ENCODE measurements at regions not wholly inside any gene's neighbourhood (a gene's known extent, or its start where the extent isn't known, plus 50 kb on each side); places are given as distances from the start of the nearest gene placed in this dataset.

DNA sequence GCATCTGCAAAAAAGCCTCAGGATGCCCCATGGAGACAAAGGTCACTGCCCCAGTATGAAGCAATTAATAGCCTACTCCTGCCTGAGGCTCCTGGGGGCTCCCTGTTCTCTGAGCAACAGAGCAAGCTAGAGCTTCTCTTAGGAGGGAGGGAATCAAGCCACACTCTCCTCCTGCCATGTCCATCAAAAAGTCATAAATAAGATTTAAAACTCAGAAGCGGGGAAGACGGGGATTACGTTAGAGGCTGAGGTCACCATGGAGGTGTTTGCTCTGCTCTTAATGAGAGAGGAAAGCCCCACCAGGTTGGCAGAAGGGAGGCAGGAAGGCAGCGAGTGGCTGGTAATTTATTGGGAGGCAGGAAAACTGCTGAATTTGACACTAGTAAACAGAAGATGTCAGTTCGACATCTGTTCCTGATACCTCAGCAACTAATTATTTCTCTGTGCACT, 98.4 kb upstream of the TNR start:
- TF ChIP-seq POLR2AphosphoS5 (IDR thresholded peaks at IDR 0.05) (no peak), POLR2A (IDR thresholded peaks at IDR 0.05) (no peak), EP300 (IDR thresholded peaks at IDR 0.05; ENCODE audit: low read depth) (no peak)
- TF ChIP-seq, protein P1, sequence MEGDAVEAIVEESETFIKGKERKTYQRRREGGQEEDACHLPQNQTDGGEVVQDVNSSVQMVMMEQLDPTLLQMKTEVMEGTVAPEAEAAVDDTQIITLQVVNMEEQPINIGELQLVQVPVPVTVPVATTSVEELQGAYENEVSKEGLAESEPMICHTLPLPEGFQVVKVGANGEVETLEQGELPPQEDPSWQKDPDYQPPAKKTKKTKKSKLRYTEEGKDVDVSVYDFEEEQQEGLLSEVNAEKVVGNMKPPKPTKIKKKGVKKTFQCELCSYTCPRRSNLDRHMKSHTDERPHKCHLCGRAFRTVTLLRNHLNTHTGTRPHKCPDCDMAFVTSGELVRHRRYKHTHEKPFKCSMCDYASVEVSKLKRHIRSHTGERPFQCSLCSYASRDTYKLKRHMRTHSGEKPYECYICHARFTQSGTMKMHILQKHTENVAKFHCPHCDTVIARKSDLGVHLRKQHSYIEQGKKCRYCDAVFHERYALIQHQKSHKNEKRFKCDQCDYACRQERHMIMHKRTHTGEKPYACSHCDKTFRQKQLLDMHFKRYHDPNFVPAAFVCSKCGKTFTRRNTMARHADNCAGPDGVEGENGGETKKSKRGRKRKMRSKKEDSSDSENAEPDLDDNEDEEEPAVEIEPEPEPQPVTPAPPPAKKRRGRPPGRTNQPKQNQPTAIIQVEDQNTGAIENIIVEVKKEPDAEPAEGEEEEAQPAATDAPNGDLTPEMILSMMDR (IDR thresholded peaks at IDR 0.05), result no peak
- intact Hi-C loops (cut with DNase I; ENCODE audit: low total_unique reads) (no loop called here), in situ Hi-C loops (cut with MboI; ENCODE audit: low pct_ligation_motif_present in 1 of 4, low pct_unique_long_range_greater_than_20kb in 1 of 4, low sequenced_read_pairs in 3 of 4) (no loop called here)
- 80 to 81% methylated on average over 5 of the region's 5 CpGs for WGBS, 2 donors (ENCODE audit: low coverage in 1 of 2)
- no peaks in the 10 kb centered on the region for H3K9me3 ChIP-seq
- H3K4me1 ChIP-seq, result peaks cover 0 to 20% (median 0%) of the 10 kb centered on the region in 4 donors
- H3K27ac ChIP-seq, result no peak overlapping the region
- DNase-seq, result no peak
- H3K4me3 ChIP-seq, result no peak overlapping the region
- no peaks in the 10 kb centered on the region for H3K36me3 ChIP-seq
- no peaks in the 10 kb centered on the region for H3K27me3 ChIP-seq

DNA sequence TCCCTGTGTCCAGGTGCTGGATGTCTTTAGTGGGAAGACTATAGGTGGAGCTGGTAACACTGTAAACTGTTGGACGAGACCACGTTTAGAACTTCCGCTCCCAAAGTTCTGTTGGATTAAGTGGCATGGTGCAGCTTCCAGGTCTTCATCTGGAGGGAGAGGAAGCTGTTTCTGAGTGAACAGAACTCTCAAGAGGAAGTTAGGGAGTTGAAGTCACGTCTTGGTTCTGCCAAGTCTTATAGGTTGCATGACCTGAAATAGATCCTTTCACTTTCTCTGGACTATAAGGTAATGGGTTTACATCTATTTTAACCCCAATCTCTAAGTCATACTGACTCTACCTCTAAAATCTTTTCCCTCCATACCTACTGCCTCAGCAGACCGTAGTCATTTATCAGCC, 97.4 kb upstream of the TNR start:
- no peak for DNase-seq
- Histone ChIP-seq H3K27ac (peak overlapping the region in 1 of 4 donors; percentile 49), H3K27me3 (no peaks in the 10 kb centered on the region), H3K9me3 (no peaks in the 10 kb centered on the region), H3K36me3 (no peaks in the 10 kb centered on the region), H3K4me1 (peaks cover 0 to 20% (median 0%) of the 10 kb centered on the region in 4 donors), H3K4me3 (no peak overlapping the region)
- in situ Hi-C loops (cut with MboI; ENCODE audit: low pct_ligation_motif_present in 1 of 4, low pct_unique_long_range_greater_than_20kb in 1 of 4, low sequenced_read_pairs in 3 of 4), result no loop called here
- intact Hi-C loops (cut with DNase I; ENCODE audit: low total_unique reads), result no loop called here
- WGBS, 2 donors (ENCODE audit: low coverage in 1 of 2), result 43 to 55% methylated on average over 5 of the region's 5 CpGs
- TF ChIP-seq POLR2AphosphoS5 (IDR thresholded peaks at IDR 0.05), result no peak
- TF ChIP-seq, protein P1 (IDR thresholded peaks at IDR 0.05), result no peak

DNA sequence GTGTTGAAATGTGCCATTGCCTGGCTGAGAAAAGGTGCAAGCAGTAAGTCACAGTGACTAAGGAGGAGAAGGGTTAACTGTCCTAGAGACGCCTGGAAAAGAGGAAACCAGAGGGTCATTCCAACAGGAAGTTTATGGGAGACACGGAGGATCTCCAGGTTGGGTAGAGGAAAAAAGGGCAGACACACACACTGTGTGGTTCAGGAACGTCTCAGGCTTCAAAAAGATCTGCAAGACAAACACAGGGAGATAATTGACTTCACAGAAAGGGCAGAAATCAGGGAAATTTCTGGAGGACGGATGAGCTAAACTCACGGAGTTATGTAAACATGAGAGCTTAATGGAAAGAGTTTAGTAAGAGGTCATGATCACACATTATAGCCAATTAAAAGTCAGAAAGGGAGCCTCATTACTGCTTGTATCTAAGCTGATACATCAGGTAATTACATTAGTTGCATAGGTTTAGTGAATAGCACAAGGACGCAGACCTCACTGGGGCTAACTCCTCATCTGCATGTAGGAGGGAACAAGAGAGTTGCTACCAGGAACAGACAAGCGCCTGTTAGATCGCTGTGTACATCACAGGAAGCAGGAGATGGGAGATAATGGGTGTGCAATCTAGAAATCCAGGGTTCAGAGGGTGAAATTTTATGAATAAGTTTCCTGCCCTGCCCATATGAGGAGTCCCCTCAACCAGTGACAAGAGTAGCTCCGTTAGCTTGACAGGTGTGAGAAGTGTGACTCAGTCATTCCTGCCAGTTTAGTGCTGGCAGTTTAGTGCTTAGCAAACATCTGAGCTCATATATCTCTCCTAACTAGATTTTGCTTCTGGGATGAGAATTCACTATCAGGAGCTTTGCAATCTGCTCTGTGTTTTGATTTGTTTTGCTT, 96.6 kb upstream of the TNR start:
- intact Hi-C loops (cut with DNase I; ENCODE audit: low total_unique reads), result no loop called here
- peak; percentile 42 for DNase-seq
- H3K4me1 ChIP-seq, result peaks cover 0 to 20% (median 0%) of the 10 kb centered on the region in 4 donors
- H3K27me3 ChIP-seq, result no peaks in the 10 kb centered on the region
- TF ChIP-seq, protein P1 (IDR thresholded peaks at IDR 0.05), result no peak
- TF ChIP-seq POLR2AphosphoS5 (IDR thresholded peaks at IDR 0.05), result peak in 1 of 3 donors; percentile 27
- H3K27ac ChIP-seq, result peak overlapping the region in 1 of 4 donors; percentile 49
- WGBS, 2 donors (ENCODE audit: low coverage in 1 of 2), result 7 to 18% methylated on average over 6 to 9 of the region's 9 CpGs
- H3K36me3 ChIP-seq, result no peaks in the 10 kb centered on the region
- H3K9me3 ChIP-seq, result no peaks in the 10 kb centered on the region
- H3K4me3 ChIP-seq, result no peak overlapping the region
- in situ Hi-C loops (cut with MboI; ENCODE audit: low pct_ligation_motif_present in 1 of 4, low pct_unique_long_range_greater_than_20kb in 1 of 4, low sequenced_read_pairs in 3 of 4), result no loop called here

DNA sequence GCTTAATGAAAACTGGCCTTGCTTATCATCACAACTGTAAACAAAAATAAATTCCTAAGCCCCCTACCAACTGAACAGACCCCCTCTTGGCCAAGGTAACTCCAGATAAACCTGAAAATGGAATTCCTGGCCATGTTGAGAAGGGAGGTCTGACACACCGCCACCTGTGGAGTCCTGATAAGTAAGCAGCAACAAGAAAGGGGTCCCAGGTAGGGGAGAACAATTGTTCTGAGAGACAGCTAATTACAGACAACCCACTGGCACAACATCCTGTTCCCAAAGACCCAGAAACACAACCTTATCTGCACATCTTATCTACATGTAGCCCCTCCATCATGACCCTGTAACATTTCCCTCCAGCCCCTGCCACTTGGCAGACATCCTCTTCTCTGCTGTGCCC, 91.2 kb upstream of the TNR start:
- Histone ChIP-seq H3K27ac (no peak overlapping the region), H3K4me3 (no peak overlapping the region), H3K36me3 (no peaks in the 10 kb centered on the region), H3K4me1 (peaks cover 0 to 4% (median 0%) of the 10 kb centered on the region in 4 donors), H3K9me3 (no peaks in the 10 kb centered on the region), H3K27me3 (no peaks in the 10 kb centered on the region)
- DNase-seq, result no peak
- no peak for TF ChIP-seq POLR2A (IDR thresholded peaks at IDR 0.05)
- TF ChIP-seq EP300 (IDR thresholded peaks at IDR 0.05; ENCODE audit: low read depth), result no peak
- TF ChIP-seq, protein P1 (IDR thresholded peaks at IDR 0.05), result no peak
- no peak for TF ChIP-seq POLR2AphosphoS5 (IDR thresholded peaks at IDR 0.05)
- intact Hi-C loops (cut with DNase I; ENCODE audit: low total_unique reads) (no loop called here), in situ Hi-C loops (cut with MboI; ENCODE audit: low pct_ligation_motif_present in 1 of 4, low pct_unique_long_range_greater_than_20kb in 1 of 4, low sequenced_read_pairs in 3 of 4) (no loop called here)
- WGBS, 2 donors (ENCODE audit: low coverage in 1 of 2), result 50 to 100% methylated on average over 1 of the region's 1 CpG
